Neural crest cell (in vitro differentiated cells): ENCODE measurements at regions not wholly inside any gene's neighbourhood (a gene's known extent, or its start where the extent isn't known, plus 50 kb on each side); places are given as distances from the start of the nearest gene placed in this dataset.

Experiments
- DNase-seq: peaks from one replicate; pipeline ENCODE4 v3.0.0; 2021; ENCODE audit warnings: low read depth, mixed read lengths, low spot score
- H3K27ac Mint-ChIP-seq: one replicate; pipeline ENCODE4 v1.8.0; 2021; ENCODE audit warnings: mild to moderate bottlenecking, mixed read lengths; ENCODE audit not compliant: unreplicated experiment
- H3K27me3 Mint-ChIP-seq: 2 replicates; pipeline ENCODE4 v1.8.0; 2021; ENCODE audit warnings: low read depth, mild to moderate bottlenecking, mixed read lengths
- H3K36me3 Mint-ChIP-seq: 2 replicates; pipeline ENCODE4 v1.8.0; 2021; ENCODE audit warnings: low read depth, mild to moderate bottlenecking, mixed read lengths
- H3K4me1 Mint-ChIP-seq: 2 replicates; pipeline ENCODE4 v1.8.0; 2021; ENCODE audit warnings: mixed read lengths
- H3K4me3 Mint-ChIP-seq: one replicate; pipeline ENCODE4 v1.8.0; 2021; ENCODE audit warnings: mild to moderate bottlenecking, mixed read lengths
- H3K9me3 Mint-ChIP-seq: 2 replicates; pipeline ENCODE4 v1.8.0; 2021; ENCODE audit warnings: mixed read lengths
- TF ChIP-seq, protein P1 (sequence below): fragments of 200-600 bp; sonication (generic); conservative IDR thresholded peaks from 2 replicates; pipeline ENCODE4 v1.5.0; 2021; ENCODE audit warnings: antibody characterized with exemption, mild to moderate bottlenecking

DNA sequence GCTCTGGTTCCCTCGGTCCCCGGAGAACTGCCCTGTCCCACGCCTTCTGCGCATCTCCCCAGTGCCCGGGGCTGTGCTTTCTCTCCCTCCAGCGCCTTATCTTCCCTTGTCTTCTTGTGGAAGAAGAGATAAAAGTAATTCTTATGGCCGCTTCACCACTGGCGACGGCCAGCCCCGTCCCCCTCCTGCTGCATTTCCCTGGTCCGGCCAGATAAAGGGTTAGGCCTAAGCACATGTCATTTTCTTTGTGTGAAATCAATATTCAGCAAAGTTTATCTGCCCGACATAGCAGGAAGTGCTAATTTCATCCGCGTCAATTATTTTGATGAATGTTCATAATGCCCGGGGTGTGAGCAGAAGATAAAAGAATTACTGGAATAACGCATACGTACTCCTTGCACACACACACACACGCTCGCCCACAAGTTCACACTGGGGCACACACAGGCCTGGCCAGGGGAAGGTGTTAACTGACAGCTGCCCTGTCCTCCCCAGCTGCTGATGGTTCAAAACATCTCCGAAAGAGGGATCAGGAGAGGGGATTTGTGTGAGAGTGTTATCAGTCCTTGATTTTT, 177.7 kb upstream of the LHX5 start:
- Mint-ChIP-seq H3K27me3 (peaks cover 58% of the 10 kb centered on the region), H3K9me3 (no peaks in the 10 kb centered on the region), H3K36me3 (no peaks in the 10 kb centered on the region), H3K27ac (no peak overlapping the region), H3K4me1 (no peaks in the 10 kb centered on the region), H3K4me3 (no peak overlapping the region)
- no peak for DNase-seq
- TF ChIP-seq, protein P1, sequence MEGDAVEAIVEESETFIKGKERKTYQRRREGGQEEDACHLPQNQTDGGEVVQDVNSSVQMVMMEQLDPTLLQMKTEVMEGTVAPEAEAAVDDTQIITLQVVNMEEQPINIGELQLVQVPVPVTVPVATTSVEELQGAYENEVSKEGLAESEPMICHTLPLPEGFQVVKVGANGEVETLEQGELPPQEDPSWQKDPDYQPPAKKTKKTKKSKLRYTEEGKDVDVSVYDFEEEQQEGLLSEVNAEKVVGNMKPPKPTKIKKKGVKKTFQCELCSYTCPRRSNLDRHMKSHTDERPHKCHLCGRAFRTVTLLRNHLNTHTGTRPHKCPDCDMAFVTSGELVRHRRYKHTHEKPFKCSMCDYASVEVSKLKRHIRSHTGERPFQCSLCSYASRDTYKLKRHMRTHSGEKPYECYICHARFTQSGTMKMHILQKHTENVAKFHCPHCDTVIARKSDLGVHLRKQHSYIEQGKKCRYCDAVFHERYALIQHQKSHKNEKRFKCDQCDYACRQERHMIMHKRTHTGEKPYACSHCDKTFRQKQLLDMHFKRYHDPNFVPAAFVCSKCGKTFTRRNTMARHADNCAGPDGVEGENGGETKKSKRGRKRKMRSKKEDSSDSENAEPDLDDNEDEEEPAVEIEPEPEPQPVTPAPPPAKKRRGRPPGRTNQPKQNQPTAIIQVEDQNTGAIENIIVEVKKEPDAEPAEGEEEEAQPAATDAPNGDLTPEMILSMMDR = no peak

DNA sequence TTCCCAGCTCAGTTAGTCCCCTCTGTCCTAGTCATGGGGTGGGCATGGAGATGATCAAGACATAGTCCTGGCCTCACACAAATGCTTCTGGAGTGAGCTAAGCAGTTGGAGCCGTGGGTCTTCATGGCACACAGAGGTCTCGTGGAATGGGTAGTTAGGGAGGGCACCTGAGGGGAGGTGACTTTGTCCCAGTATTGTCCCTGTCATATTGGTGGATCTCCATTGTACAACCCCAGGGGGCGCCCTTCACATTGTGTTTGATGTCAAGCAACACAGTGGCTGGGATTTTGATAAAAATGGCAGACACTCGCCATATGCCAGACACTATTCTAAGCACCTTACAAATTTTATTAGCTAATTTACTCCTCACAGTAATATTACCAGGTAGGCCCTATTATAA, 175.4 kb upstream of the LHX5 start:
- H3K4me3 Mint-ChIP-seq = no peak overlapping the region
- TF ChIP-seq, protein P1 = no peak
- H3K27me3 Mint-ChIP-seq = peaks cover 71% of the 10 kb centered on the region
- H3K9me3 Mint-ChIP-seq = no peaks in the 10 kb centered on the region
- no peaks in the 10 kb centered on the region for H3K4me1 Mint-ChIP-seq
- H3K36me3 Mint-ChIP-seq = no peaks in the 10 kb centered on the region
- no peak overlapping the region for H3K27ac Mint-ChIP-seq
- DNase-seq = peak; percentile 28

DNA sequence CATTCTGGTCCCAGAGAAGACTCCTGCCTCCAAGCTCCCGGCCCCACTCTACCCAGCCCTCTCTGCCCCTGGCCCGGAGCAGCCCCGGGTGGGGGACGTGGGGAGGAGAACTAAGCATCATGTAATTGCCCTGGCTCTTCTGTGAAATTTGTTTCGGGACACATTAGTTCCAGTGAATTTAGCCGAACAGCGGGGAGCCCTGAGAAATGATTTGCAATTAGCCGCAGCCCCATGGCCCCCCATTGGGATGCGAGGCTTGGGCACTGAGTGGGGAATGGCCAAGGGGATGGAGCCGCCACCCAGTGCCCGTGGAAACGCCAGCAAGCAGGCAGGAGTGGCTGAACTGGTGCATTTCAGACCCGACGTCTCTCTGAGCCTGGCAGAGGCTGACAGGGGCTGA, 173.9 kb upstream of the LHX5 start:
- DNase-seq = no peak
- TF ChIP-seq, protein P1 = no peak
- Mint-ChIP-seq H3K27ac (no peak overlapping the region), H3K9me3 (no peaks in the 10 kb centered on the region), H3K4me1 (no peaks in the 10 kb centered on the region), H3K36me3 (no peaks in the 10 kb centered on the region), H3K4me3 (no peak overlapping the region), H3K27me3 (peaks cover 82% of the 10 kb centered on the region)

DNA sequence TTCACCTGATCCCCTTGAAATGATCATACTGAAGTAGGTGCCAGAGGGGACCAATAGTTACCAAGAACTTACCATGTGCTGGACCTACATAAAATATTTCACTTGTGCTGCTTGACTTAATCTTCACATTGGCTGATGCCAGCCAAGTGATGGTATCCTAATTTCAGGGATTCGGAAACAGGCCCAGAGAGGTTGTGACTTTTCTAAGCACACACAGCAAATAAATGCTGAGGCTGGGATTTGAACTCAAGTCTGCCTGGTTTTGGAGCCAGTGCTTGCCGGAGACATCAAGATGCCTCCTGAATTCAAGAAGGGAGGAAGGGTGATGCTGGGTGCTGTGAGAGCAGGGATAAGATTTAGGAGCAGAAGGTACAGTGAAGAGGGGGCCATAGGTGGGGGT, 173.5 kb upstream of the LHX5 start:
- Mint-ChIP-seq H3K27me3 (peaks cover 83% of the 10 kb centered on the region), H3K36me3 (no peaks in the 10 kb centered on the region), H3K4me3 (no peak overlapping the region), H3K4me1 (no peaks in the 10 kb centered on the region), H3K9me3 (no peaks in the 10 kb centered on the region), H3K27ac (no peak overlapping the region)
- no peak for DNase-seq
- TF ChIP-seq, protein P1 = no peak

DNA sequence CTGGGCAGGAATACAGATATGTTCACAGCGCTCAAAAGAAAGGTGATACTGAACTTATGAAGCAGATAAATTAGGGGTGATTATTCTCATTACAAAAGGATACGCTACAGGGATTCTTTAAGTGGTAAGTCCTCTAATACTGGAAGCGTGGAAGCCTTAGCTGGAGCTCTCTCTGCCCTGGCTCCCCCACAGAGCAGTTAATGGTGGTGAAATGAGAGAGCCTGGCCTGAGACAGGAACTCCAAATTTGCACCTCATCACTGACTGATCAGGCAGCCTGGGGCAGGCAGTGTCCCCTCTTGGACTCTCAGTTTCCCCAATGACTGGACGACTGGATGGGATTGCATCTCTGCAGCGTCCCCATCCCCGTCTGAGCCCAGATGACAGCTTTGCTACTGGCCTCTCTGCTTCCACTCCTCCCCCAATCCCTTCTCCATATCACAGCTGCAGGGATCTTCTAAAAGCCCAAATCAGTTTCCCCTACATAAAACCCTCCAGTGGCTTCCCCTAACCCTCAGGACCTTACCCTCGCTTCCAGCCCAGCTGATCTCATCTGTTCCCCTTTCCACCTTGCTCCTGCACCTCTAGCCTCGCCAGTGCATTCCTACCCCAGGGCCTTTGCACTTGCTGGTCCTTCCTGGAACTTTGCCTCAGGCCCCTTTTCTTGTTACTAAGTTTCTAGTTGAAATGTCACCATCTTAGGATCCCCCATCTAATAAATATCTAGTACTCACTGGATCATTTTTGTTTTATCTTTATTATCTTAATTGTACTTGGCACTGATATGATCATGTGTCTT, 171.7 kb upstream of the LHX5 start:
- TF ChIP-seq, protein P1 = no peak
- DNase-seq = no peak
- peaks cover 8% of the 10 kb centered on the region for H3K4me1 Mint-ChIP-seq
- H3K27ac Mint-ChIP-seq = no peak overlapping the region
- H3K4me3 Mint-ChIP-seq = no peak overlapping the region
- no peaks in the 10 kb centered on the region for H3K9me3 Mint-ChIP-seq
- H3K36me3 Mint-ChIP-seq = no peaks in the 10 kb centered on the region
- H3K27me3 Mint-ChIP-seq = peaks cover 90% of the 10 kb centered on the region
